Upper lobe of right lung (tissue), 1 donor: ENCODE measurements at regions not wholly inside any gene's neighbourhood (a gene's known extent, or its start where the extent isn't known, plus 50 kb on each side); places are given as distances from the start of the nearest gene placed in this dataset.
"Not testable (repeated sequence)": the region's sequence is repeated elsewhere in the genome, so short reads cannot be mapped to it uniquely, and the experiment has no call there.

ENCODE experiments used
- ATAC-seq: fragments of 200-7000 bp; cut with Tn5 transposase; one replicate; pipeline ENCODE4 v1.9.1; 2020; ENCODE audit warnings: mild to moderate bottlenecking, moderate library complexity
- DNase-seq: peaks from one replicate; pipeline ENCODE4 v3.0.0-alpha.2; 2020
- H3K27ac ChIP-seq: fragments of 200-600 bp; one replicate; pipeline ENCODE4 v1.8.0; 2022
- H3K27me3 ChIP-seq: fragments of 200-600 bp; one replicate; pipeline ENCODE4 v1.8.0; 2022; ENCODE audit warnings: mild to moderate bottlenecking
- H3K36me3 ChIP-seq: fragments of 200-600 bp; one replicate; pipeline ENCODE4 v1.8.0; 2022
- H3K4me1 ChIP-seq: fragments of 200-600 bp; one replicate; pipeline ENCODE4 v1.8.0; 2022
- H3K4me3 ChIP-seq: fragments of 200-600 bp; one replicate; pipeline ENCODE4 v1.8.0; 2022; ENCODE audit warnings: mild to moderate bottlenecking
- H3K9me3 ChIP-seq: fragments of 200-600 bp; one replicate; pipeline ENCODE4 v1.8.0; 2022
- intact Hi-C: fragments of 100-400 bp; cut with DNase I; formaldehyde crosslinking; loops from one replicate; pipeline ENCODE4 v1.11.0; 2022
- TF ChIP-seq, protein P1 (sequence below): fragments of 200-600 bp; IDR thresholded peaks from one replicate; pipeline ENCODE4 v1.8.0; 2022; ENCODE audit warnings: antibody characterized with exemption
- donor health status: DM: no; HTN: yes; CAD: no; lungs with severe emphysema.

- Histone ChIP-seq H3K27ac (no peak overlapping the region), H3K36me3 (no peaks in the 10 kb centered on the region), H3K9me3 (no peaks in the 10 kb centered on the region), H3K4me1 (no peaks in the 10 kb centered on the region), H3K4me3 (no peak overlapping the region), H3K27me3 (no peaks in the 10 kb centered on the region)
- DNase-seq: no peak
- intact Hi-C loops: no loop called here
- no peak for ATAC-seq
- TF ChIP-seq, protein P1, sequence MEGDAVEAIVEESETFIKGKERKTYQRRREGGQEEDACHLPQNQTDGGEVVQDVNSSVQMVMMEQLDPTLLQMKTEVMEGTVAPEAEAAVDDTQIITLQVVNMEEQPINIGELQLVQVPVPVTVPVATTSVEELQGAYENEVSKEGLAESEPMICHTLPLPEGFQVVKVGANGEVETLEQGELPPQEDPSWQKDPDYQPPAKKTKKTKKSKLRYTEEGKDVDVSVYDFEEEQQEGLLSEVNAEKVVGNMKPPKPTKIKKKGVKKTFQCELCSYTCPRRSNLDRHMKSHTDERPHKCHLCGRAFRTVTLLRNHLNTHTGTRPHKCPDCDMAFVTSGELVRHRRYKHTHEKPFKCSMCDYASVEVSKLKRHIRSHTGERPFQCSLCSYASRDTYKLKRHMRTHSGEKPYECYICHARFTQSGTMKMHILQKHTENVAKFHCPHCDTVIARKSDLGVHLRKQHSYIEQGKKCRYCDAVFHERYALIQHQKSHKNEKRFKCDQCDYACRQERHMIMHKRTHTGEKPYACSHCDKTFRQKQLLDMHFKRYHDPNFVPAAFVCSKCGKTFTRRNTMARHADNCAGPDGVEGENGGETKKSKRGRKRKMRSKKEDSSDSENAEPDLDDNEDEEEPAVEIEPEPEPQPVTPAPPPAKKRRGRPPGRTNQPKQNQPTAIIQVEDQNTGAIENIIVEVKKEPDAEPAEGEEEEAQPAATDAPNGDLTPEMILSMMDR: no peak
These were observed 341.7 kb downstream of the PREX1 start for GRCh38 chr20:48486065-48486464.

GRCh38 chr20:48485153-48485552 is 342.6 kb downstream of the PREX1 start:
- H3K9me3 ChIP-seq, DNase-seq, H3K4me3 ChIP-seq, H3K4me1 ChIP-seq, H3K27ac ChIP-seq, H3K27me3 ChIP-seq, ATAC-seq, H3K36me3 ChIP-seq, intact Hi-C loops: not testable (repeated sequence)

GRCh38 chr20:48483334-48484066 is 344.3 kb downstream of the PREX1 start:
- Histone ChIP-seq H3K4me1 (no peaks in the 10 kb centered on the region), H3K4me3 (no peak overlapping the region), H3K36me3 (no peaks in the 10 kb centered on the region), H3K27me3 (no peaks in the 10 kb centered on the region), H3K9me3 (no peaks in the 10 kb centered on the region), H3K27ac (no peak overlapping the region)
- ATAC-seq (no peak), DNase-seq (no peak)
- TF ChIP-seq, protein P1: no peak
- intact Hi-C loops: no loop called here

DNA sequence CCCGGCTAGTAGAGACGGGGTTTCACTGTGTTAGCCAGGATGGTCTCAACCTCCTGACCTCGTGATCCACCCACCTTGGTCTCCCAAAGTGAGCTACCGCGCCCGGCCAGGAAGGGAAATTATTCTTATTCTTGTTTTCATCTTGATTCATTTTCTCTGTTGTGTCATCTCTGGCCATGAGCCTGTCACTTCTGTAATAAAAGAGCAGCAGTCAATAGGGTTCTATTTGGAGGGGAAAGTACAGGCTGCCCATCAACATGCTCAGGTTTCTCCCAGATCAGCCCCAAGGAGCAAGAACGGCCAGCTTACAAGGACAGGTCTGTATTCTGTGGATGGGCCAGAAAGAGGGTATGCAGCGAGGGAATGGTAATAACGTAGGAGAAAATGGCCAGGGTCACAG is 345.0 kb downstream of the PREX1 start:
- intact Hi-C loops: no loop called here
- no peaks in the 10 kb centered on the region for H3K4me1 ChIP-seq
- TF ChIP-seq, protein P1: no peak
- H3K4me3 ChIP-seq: no peak overlapping the region
- no peaks in the 10 kb centered on the region for H3K36me3 ChIP-seq
- ATAC-seq (no peak), DNase-seq (no peak)
- H3K9me3 ChIP-seq: no peaks in the 10 kb centered on the region
- no peak overlapping the region for H3K27ac ChIP-seq
- H3K27me3 ChIP-seq: peaks cover 3% of the 10 kb centered on the region

DNA sequence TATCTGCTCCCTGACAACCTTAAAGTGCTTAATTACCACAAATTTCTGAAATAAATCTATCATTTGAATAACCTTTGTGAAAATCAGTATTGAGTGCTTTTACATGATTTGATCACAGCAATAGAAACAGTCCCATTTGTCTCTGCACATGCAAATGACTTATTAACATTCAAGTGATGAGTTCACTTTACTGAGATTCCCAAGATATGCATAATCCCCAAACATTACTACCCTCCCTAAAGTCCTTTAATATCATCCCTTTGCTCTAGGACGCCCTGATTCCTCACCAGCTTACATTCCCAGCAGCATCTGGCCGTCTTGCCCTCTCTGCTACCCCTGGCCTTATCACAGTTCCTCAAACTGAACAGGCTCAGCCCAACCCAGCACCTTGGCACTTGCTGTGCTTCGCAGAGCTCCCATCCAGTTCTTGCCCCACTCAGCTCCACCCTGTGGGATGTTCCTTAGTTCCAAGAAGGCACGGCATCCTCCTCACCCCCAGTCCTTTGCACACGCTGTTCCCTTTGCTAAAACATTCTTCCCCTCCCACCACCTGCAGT is 347.5 kb downstream of the PREX1 start:
- H3K27ac ChIP-seq: no peak overlapping the region
- H3K4me3 ChIP-seq: no peak overlapping the region
- H3K36me3 ChIP-seq: no peaks in the 10 kb centered on the region
- no peak for DNase-seq
- H3K27me3 ChIP-seq: peaks cover 14% of the 10 kb centered on the region
- ATAC-seq: no peak
- no peaks in the 10 kb centered on the region for H3K9me3 ChIP-seq
- TF ChIP-seq, protein P1: no peak
- H3K4me1 ChIP-seq: no peaks in the 10 kb centered on the region
- intact Hi-C loops: no loop called here

DNA sequence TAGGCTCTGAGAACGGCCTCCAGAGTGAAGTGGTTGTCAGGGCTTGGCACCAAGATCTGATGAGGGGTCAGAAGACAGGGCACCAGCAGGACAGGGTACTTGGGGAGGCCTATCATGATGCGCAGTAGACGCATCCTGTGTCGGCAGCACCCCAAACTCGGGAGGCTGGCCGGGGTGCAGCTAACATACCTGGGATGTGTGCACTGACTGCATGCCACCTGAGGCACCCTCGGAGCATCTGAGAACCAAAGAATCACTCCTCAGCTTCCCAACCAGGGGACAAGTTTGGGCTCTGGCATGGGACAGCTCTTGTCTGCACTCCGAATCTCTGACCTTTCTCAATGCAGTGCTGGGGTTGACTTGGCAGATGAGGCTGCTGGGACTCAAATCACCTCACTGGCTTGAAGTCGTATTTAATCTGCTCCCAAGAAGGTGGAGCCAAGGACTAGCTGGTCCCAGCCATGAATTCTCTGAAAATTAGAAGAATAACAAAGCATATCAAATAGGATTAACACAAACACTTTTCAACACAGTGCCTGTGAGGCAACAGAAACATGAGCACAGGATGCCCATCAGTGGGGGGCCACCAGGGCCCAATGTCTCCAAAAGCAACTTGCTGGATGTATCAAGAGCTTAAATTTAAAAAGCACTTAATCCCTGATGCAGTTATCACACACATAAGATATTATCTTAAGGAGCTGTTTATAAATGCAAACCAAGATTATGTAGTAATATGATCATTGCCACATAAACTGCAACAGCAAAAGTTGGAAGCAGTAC is 348.8 kb downstream of the PREX1 start:
- H3K36me3 ChIP-seq: no peaks in the 10 kb centered on the region
- H3K27ac ChIP-seq: no peak overlapping the region
- no peaks in the 10 kb centered on the region for H3K4me1 ChIP-seq
- intact Hi-C loops: no loop called here
- ATAC-seq (no peak), DNase-seq (no peak)
- peaks cover 14% of the 10 kb centered on the region for H3K27me3 ChIP-seq
- H3K4me3 ChIP-seq: no peak overlapping the region
- H3K9me3 ChIP-seq: no peaks in the 10 kb centered on the region
- TF ChIP-seq, protein P1: no peak
